C4-2B (cell line): ENCODE measurements at regions not wholly inside any gene's neighbourhood (a gene's known extent, or its start where the extent isn't known, plus 50 kb on each side); places are given as distances from the start of the nearest gene placed in this dataset.

Source experiments
- H3K27ac ChIP-seq: fragments of 450-650 bp; 2 replicates; pipeline ENCODE4 v1.5.1; 2017
- ZFX ChIP-seq: fragments of 450-650 bp; IDR thresholded peaks from 2 replicates; pipeline ENCODE4 v1.6.1; 2017
- TF ChIP-seq, protein P1 (sequence below): fragments of 450-650 bp; conservative IDR thresholded peaks from 2 replicates; pipeline ENCODE4 v1.5.1; 2017; ENCODE audit warnings: mild to moderate bottlenecking

GRCh38 chr22:26921726-26922125, 264.3 kb downstream of the MIAT start:
- TF ChIP-seq, protein P1, sequence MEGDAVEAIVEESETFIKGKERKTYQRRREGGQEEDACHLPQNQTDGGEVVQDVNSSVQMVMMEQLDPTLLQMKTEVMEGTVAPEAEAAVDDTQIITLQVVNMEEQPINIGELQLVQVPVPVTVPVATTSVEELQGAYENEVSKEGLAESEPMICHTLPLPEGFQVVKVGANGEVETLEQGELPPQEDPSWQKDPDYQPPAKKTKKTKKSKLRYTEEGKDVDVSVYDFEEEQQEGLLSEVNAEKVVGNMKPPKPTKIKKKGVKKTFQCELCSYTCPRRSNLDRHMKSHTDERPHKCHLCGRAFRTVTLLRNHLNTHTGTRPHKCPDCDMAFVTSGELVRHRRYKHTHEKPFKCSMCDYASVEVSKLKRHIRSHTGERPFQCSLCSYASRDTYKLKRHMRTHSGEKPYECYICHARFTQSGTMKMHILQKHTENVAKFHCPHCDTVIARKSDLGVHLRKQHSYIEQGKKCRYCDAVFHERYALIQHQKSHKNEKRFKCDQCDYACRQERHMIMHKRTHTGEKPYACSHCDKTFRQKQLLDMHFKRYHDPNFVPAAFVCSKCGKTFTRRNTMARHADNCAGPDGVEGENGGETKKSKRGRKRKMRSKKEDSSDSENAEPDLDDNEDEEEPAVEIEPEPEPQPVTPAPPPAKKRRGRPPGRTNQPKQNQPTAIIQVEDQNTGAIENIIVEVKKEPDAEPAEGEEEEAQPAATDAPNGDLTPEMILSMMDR = no peak
- no peak for TF ChIP-seq ZFX
- H3K27ac ChIP-seq = no peak overlapping the region

DNA sequence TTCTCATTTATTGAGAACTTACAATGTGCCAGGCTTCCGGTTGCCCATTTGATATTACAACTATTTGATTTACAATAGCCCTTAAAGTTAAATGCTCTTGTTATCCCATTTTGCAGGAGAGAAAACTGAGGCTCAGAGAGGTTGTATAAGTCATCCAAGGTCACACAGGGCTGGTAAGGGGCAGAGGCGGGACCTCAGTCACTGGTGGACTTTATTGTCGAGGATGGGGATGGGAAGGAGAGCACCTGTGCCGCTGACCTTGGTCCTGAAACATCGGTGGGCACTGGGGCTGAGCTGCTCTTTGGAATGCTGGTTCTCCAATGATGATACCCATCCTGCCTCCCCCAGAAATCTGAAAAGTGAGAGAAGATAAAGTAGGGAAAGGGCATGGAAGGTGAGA, 265.4 kb downstream of the MIAT start:
- H3K27ac ChIP-seq = no peak overlapping the region
- no peak for TF ChIP-seq ZFX
- TF ChIP-seq, protein P1 = no peak

DNA sequence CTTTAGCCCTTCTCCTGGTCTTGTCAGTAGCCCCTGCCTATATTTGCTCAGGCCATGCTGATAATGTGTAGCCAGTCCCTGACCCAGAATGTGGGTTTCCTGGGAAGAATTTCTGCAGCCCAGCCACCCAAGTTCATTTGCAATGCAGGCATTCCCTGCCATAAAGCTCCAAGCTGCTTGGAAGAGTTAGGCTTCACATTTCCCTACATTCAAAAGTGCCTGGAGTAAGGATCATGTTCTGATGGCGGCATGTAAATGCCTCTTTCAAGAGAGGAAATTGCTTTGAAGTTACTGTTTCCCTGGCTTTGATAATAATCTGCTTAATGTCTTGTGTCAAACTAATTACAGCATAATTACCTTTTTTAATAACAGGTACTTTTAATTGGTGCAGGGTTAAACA, 266.1 kb downstream of the MIAT start:
- no peak overlapping the region for H3K27ac ChIP-seq
- TF ChIP-seq ZFX = no peak
- TF ChIP-seq, protein P1 = no peak

DNA sequence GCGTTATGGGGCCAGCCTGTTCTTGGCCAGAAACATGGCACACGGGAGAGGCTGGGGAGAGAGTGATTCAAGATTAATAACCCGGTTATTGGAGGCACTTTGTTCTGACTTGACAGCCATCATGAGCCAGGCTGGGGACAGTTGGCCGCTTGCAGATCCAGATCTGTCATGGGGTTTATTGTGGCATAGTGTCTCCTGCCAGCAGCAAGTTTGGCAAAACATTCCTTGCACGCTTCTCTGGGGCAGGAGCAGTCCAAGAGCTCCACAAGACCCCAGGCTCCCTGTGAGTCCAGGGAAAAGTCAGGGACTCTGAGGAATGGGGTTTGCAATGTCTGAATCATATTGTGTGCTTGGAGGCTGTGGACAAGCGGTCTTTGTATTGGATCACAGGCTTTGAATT, 270.4 kb downstream of the MIAT start:
- no peak overlapping the region for H3K27ac ChIP-seq
- TF ChIP-seq, protein P1 = no peak
- TF ChIP-seq ZFX = no peak

- TF ChIP-seq, protein P1 = no peak
- TF ChIP-seq ZFX = no peak
- no peak overlapping the region for H3K27ac ChIP-seq
These were observed 274.1 kb downstream of the MIAT start for GRCh38 chr22:26931471-26931870.

DNA sequence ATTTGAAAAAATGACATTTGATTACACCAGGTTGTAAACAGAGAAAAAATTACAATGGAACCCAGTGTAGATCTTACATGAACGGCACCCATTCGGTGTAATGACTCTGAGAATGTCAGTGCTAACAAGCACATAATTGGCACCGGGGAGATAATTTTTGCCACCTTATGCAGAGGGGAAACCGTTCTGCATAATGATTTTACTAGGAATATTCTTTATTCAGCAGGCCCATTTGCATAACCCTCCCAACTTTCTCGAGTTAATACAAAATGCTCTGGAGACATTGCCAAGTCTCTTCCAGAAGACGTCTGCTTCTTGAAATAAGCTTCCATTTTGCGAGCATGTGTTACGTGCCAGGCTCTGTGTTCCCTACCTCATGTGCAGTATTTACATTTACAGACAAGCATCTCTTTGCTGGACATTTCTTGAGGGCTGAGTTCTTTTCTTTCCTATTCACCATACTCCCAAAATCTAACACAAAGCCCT, 275.8 kb downstream of the MIAT start:
- TF ChIP-seq, protein P1 = no peak
- TF ChIP-seq ZFX = no peak
- H3K27ac ChIP-seq = no peak overlapping the region

- TF ChIP-seq ZFX = no peak
- TF ChIP-seq, protein P1 = peak; percentile 47
- H3K27ac ChIP-seq = no peak overlapping the region
These were observed 279.8 kb downstream of the MIAT start for GRCh38 chr22:26937213-26937612.
